ENCODE measurements at regions not wholly inside any gene's neighbourhood (a gene's known extent, or its start where the extent isn't known, plus 50 kb on each side); places are given as distances from the start of the nearest gene placed in this dataset.

DNA sequence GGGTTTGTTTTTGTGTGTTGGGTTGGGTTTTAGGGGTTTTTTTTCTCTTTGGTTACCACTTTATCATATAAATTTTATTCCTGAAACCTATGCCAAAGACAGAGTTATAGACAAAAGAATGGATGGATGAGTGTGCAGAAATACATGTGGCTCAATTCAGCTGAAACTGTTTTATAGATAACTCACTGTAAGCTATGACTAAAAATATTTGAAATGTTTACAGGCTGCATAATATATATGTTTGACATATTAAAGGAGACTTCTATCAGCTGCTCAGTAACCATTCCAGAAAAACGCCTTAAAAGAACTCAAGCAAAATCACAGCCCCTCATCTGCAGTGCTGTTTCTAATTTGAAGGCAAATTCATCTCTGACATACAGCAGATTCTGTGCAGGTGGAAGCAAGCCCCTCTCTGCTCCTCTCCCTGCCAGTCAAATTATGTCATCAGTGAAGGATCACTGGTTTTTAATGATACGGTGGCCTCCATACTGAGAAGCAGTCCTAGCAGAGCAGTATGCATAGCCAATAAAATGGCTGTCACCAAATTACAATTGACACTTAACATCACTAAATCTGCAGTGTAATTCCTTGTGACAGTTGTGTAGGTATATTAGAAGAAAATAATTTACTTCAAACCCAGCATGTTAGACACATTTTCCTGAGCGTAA is 301.6 kb downstream of the NR2F1-AS1 start:
- Histone ChIP-seq H3K27me3 (ENCODE audit: control insufficient read depth, low read length) (no peaks in the 10 kb centered on the region), H3K9me3 (ENCODE audit: control insufficient read depth, insufficient read depth, low read length) (no peaks in the 10 kb centered on the region), H3K36me3 (ENCODE audit: control insufficient read depth, low read length) (no peaks in the 10 kb centered on the region), H3K27ac (ENCODE audit: low read depth, low read length) (no peak overlapping the region), H3F3A (ENCODE audit: control insufficient read depth, insufficient read depth) (no peaks in the 10 kb centered on the region), H3K4me1 (ENCODE audit: control insufficient read depth, low read length) (no peaks in the 10 kb centered on the region), H3K4me2 (ENCODE audit: low read length) (no peak overlapping the region), H3K79me2 (ENCODE audit: control insufficient read depth, low read length) (no peaks in the 10 kb centered on the region), H4K20me1 (ENCODE audit: control insufficient read depth, insufficient read depth, low read depth, low read length) (no peaks in the 10 kb centered on the region), H3K9me2 (replicated peaks; ENCODE audit: control insufficient read depth, low read length) (no peaks in the 10 kb centered on the region), H3K4me3 (ENCODE audit: low read length) (no peak overlapping the region)
- no peak for TF ChIP-seq EZH2phosphoT487 (IDR thresholded peaks at IDR 0.05; ENCODE audit: borderline replicate concordance, low read length)
- TF ChIP-seq, protein P1, sequence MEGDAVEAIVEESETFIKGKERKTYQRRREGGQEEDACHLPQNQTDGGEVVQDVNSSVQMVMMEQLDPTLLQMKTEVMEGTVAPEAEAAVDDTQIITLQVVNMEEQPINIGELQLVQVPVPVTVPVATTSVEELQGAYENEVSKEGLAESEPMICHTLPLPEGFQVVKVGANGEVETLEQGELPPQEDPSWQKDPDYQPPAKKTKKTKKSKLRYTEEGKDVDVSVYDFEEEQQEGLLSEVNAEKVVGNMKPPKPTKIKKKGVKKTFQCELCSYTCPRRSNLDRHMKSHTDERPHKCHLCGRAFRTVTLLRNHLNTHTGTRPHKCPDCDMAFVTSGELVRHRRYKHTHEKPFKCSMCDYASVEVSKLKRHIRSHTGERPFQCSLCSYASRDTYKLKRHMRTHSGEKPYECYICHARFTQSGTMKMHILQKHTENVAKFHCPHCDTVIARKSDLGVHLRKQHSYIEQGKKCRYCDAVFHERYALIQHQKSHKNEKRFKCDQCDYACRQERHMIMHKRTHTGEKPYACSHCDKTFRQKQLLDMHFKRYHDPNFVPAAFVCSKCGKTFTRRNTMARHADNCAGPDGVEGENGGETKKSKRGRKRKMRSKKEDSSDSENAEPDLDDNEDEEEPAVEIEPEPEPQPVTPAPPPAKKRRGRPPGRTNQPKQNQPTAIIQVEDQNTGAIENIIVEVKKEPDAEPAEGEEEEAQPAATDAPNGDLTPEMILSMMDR (IDR thresholded peaks at IDR 0.05; ENCODE audit: low read depth, low read length, poor library complexity, severe bottlenecking) = no peak

DNA sequence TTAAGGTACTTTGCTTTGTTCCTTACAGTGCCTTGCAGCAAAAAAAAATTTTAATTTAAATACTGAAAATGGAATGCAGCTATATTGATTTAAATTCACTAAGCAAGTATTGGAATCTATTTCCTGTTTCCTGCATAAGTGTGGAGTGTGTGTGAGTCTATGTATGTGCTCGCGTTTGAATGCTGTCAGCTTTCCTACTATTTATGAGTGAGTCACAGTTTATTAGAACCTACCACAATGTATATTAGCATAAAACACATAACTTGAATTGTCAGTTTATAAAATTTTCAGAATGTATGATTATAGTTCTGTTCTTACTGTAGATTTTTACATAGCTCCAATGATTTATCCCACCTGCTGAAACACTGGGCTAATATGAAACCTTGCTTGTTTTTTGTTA is 302.1 kb downstream of the NR2F1-AS1 start:
- H3K27me3 ChIP-seq (ENCODE audit: control insufficient read depth, low read length) = no peaks in the 10 kb centered on the region
- no peaks in the 10 kb centered on the region for H4K20me1 ChIP-seq (ENCODE audit: control insufficient read depth, insufficient read depth, low read depth, low read length)
- H3K27ac ChIP-seq (ENCODE audit: low read depth, low read length) = no peak overlapping the region
- no peak for TF ChIP-seq EZH2phosphoT487 (IDR thresholded peaks at IDR 0.05; ENCODE audit: borderline replicate concordance, low read length)
- TF ChIP-seq, protein P1 (IDR thresholded peaks at IDR 0.05; ENCODE audit: low read depth, low read length, poor library complexity, severe bottlenecking) = no peak
- no peaks in the 10 kb centered on the region for H3K79me2 ChIP-seq (ENCODE audit: control insufficient read depth, low read length)
- no peaks in the 10 kb centered on the region for H3K36me3 ChIP-seq (ENCODE audit: control insufficient read depth, low read length)
- no peak overlapping the region for H3K4me2 ChIP-seq (ENCODE audit: low read length)
- H3K4me1 ChIP-seq (ENCODE audit: control insufficient read depth, low read length) = no peaks in the 10 kb centered on the region
- no peaks in the 10 kb centered on the region for H3F3A ChIP-seq (ENCODE audit: control insufficient read depth, insufficient read depth)
- no peaks in the 10 kb centered on the region for H3K9me3 ChIP-seq (ENCODE audit: control insufficient read depth, insufficient read depth, low read length)
- no peak overlapping the region for H3K4me3 ChIP-seq (ENCODE audit: low read length)
- H3K9me2 ChIP-seq (replicated peaks; ENCODE audit: control insufficient read depth, low read length) = no peaks in the 10 kb centered on the region

DNA sequence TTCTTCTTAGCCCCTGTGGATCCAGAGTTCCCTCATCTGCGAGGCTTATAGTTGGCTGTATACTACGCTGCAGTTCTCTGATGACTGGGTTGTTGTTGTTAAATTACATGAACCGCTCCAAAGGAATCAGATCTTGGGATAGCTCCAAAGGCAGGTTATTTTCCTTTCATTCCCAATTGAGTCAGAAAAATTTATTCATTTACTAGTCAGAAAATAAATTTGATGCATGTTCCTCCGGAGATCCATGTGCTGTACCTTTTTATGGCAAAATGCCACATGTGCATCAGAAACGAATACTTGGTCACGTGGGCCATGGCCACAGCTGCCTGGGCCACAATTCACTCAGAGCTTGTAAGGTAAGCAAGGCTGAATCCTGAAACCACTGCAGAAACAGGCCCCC is 304.0 kb downstream of the NR2F1-AS1 start:
- no peaks in the 10 kb centered on the region for H3K27me3 ChIP-seq (ENCODE audit: control insufficient read depth, low read length)
- H3K4me2 ChIP-seq (ENCODE audit: low read length) = no peak overlapping the region
- H3K9me2 ChIP-seq (replicated peaks; ENCODE audit: control insufficient read depth, low read length) = no peaks in the 10 kb centered on the region
- no peak overlapping the region for H3K4me3 ChIP-seq (ENCODE audit: low read length)
- TF ChIP-seq EZH2phosphoT487 (IDR thresholded peaks at IDR 0.05; ENCODE audit: borderline replicate concordance, low read length) = no peak
- TF ChIP-seq, protein P1 (IDR thresholded peaks at IDR 0.05; ENCODE audit: low read depth, low read length, poor library complexity, severe bottlenecking) = no peak
- no peaks in the 10 kb centered on the region for H3K9me3 ChIP-seq (ENCODE audit: control insufficient read depth, insufficient read depth, low read length)
- H3K79me2 ChIP-seq (ENCODE audit: control insufficient read depth, low read length) = no peaks in the 10 kb centered on the region
- H4K20me1 ChIP-seq (ENCODE audit: control insufficient read depth, insufficient read depth, low read depth, low read length) = no peaks in the 10 kb centered on the region
- no peaks in the 10 kb centered on the region for H3K36me3 ChIP-seq (ENCODE audit: control insufficient read depth, low read length)
- H3K27ac ChIP-seq (ENCODE audit: low read depth, low read length) = no peak overlapping the region
- no peaks in the 10 kb centered on the region for H3F3A ChIP-seq (ENCODE audit: control insufficient read depth, insufficient read depth)
- H3K4me1 ChIP-seq (ENCODE audit: control insufficient read depth, low read length) = no peaks in the 10 kb centered on the region

All from DOHH2 (cell line).